ENCODE measurements at regions not wholly inside any gene's neighbourhood (a gene's known extent, or its start where the extent isn't known, plus 50 kb on each side); places are given as distances from the start of the nearest gene placed in this dataset.

DNA sequence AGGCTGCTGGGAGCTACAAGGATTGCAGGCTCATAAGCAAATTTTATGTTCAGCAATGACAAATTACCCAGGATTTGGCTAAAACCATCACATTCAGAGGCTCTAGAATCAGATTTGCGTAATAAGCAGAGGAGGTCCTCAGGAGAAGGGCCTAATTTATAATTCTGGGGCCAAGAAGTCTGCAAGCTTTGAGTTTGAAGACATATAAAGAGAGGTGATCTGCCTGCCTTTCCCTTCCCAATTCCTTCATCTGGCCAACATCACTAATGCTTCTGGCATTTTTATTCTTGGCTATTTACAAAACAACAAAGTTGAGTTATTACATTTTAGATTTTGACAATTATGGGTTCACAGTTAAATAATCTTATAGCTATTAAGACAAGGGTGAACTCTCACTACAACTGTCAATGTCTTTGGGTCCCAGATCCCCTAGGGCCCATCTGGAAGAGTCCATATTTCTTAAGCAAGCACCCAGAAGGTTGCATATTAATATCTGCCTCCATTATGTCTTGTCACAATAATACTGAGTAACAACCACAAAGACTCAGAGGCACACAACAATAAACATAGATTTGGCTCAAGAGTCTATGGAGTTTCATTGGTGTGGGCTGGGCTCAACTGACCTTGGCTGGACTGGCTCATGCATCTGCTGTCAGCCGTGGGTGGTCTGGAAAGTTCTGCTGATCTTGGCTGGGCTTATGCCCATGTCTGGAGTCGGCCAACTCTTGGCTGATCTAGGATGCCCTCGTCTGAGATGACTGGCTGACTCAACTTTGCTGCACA, 67.2 kb upstream of the CD82 start:
- TF ChIP-seq CTCF (IDR thresholded peaks at IDR 0.05) (no peak), POLR2AphosphoS5 (IDR thresholded peaks at IDR 0.05) (no peak), EP300 (IDR thresholded peaks at IDR 0.05) (no peak), POLR2A (IDR thresholded peaks at IDR 0.05) (no peak)

All from stomach (tissue), 4 donors.